ENCODE measurements at regions not wholly inside any gene's neighbourhood (a gene's known extent, or its start where the extent isn't known, plus 50 kb on each side); places are given as distances from the start of the nearest gene placed in this dataset.

- no peak for DNase-seq (ENCODE audit: low read depth in 2 of 2)
These were observed 1896.0 kb upstream of the PIK3C3 start for GRCh38 chr18:40058811-40059570.

- DNase-seq (ENCODE audit: low read depth in 2 of 2), result no peak
These were observed 1898.8 kb upstream of the PIK3C3 start for GRCh38 chr18:40056079-40056692.

DNA sequence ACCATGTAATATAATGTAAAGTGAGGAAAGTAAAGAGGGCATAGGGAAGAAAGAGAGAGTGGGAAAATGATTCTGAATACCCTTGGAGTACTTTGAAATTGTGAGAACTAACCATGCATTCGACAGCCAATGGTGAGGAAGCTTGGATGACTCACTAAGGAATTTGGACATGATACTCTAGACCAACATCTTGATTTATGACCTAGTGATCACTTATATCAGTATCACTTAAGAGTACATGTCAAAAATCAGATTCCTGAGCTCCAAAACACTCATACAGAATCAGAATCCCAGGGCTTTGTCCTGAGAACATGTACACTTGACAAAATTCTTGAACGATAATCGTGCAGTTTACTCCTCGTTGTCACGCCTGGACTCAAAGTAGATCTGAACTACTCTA lies 1899.8 kb upstream of the PIK3C3 start:
- DNase-seq (ENCODE audit: low read depth in 2 of 2), result no peak

- no peak for DNase-seq (ENCODE audit: low read depth in 2 of 2)
These were observed 1905.3 kb upstream of the PIK3C3 start for GRCh38 chr18:40049716-40050115.

DNA sequence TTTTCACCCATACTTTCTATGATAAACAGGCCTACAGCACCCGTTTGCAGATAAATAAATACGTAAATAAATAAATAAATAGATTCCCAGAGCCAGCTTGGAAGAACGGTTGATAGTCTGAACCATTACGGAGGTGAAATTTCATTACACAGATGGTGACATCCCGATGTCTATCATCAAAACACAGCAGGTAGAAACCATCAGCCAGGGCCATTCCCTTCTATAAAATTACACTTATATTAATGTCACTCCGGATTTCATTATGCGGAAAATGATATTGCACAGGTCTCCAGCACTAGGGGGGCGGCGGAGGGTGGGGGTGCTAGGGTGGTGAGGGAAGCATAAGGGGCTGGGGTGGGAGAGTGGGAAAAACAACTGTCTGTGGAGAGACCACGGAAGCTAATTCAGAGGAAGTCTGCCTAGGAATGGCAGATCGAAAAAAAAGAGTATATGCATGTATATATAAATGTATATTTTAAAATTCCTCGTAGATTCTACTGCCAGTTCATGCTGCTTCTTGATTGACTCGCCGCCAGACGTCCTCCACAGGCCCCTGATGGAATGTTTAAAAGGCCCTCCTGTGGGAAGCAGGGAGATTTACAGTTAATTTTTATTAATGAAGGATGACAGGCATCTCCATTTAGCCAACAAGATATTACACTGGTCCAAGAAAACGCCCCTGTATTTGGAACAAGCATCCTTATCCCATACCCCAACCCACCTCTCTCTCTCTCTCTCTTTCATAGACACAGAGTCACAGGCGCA lies 1906.0 kb upstream of the PIK3C3 start:
- no peak for DNase-seq (ENCODE audit: low read depth in 2 of 2)

DNA sequence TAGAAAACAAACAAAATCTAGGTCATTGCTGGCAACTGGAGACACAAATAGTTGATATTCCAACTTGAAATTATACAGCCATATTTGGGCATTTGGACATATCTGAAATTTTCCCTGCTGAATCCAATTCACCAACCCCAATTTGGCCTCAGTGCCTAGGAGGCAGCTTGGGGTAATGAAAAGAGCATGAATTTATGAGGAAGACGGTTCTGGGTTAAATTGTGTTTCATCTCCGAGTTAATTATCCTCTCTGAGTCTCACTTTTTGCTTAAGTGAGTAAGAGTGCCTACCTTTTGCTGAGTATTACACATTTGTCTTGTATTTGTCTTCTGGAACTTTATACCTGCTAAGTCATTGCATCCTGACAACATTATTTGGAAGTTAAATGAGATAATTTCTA lies 1906.8 kb upstream of the PIK3C3 start:
- no peak for DNase-seq (ENCODE audit: low read depth in 2 of 2)

- no peak for DNase-seq (ENCODE audit: low read depth in 2 of 2)
These were observed 1908.4 kb upstream of the PIK3C3 start for GRCh38 chr18:40046596-40046995.

DNA sequence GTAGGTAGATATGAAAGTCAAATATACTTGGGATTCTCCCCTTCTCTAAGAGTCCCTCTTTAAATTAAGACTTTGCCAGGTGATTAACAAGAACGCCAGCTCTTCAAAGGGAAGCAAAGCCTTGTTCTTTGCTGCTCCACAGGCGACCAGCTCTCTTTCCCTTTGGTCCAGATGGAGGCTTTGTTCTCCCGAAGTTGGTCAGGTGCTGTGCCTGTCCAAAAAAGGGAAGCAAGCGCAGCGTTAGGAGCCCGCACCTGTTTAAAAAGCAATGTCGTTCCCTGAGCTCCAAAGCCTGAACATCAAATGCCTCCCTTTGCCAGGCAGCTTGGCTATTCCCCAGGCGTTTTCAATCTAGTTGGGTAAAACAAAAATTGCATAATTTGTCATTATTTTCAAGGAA lies 1913.1 kb upstream of the PIK3C3 start:
- no peak for DNase-seq (ENCODE audit: low read depth in 2 of 2)

- DNase-seq (ENCODE audit: low read depth in 2 of 2), result no peak
These were observed 1914.5 kb upstream of the PIK3C3 start for GRCh38 chr18:40040574-40040973.

GRCh38 chr18:40037356-40037755 lies 1917.7 kb upstream of the PIK3C3 start:
- no peak for DNase-seq (ENCODE audit: low read depth in 2 of 2)

DNA sequence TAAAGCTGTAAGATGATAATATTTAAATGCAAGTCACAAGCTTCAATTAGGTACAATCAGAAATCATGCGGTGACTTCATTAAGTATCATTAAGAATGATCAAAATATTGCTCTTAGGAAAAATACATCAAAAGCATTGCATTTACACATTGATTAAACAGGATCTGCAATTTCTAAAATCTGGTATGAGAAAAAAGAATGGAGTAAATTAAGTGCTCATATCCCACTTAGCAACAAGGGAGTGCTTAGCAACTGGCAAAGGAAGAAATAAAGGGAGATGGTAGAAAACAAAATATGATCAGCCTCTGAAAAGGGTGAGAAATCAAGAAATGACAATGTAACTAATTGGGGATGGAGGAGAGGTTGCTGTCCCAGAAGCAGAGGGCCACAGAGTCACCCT lies 1918.2 kb upstream of the PIK3C3 start:
- DNase-seq (ENCODE audit: low read depth in 2 of 2), result no peak

DNA sequence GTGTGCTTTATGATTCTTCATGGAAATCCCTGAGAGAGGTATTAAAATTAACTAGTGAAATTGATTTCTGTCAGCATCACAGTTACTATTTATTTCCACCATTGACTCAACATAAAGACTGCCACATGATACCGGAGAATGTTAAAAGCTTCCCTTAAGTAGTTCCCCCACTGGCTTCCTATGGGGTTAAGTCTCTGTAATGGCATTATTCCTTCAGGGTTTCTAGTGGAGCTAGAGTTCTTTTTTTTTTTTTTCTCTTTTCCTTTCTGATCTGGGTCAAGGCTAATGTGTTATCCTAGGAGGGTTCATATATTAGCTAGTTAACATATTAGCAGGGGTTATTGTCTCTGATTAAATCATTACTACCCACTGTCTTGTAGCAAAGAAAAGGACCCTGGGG lies 1919.1 kb upstream of the PIK3C3 start:
- no peak for DNase-seq (ENCODE audit: low read depth in 2 of 2)

DNA sequence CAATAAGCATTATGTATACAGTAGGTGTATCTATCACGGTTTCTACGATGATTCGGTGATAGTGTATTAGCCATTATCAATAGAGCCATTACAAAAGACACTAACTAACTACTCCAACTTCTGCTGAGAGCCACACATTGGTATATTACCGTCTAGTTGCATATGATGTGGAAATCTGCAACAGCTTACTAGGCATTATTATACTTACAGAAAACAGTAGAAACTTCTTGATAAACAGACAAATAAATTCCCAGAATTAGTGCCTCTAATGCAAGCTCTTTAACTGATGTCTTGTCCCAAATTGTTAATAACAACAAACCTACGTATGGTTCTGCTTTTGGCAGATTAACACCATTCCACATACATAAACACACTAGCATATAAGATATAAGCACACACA lies 1923.0 kb upstream of the PIK3C3 start:
- no peak for DNase-seq (ENCODE audit: low read depth in 2 of 2)

GRCh38 chr18:40031435-40031834 lies 1923.6 kb upstream of the PIK3C3 start:
- DNase-seq (ENCODE audit: low read depth in 2 of 2), result no peak

- DNase-seq (ENCODE audit: low read depth in 2 of 2), result no peak
These were observed 1935.1 kb upstream of the PIK3C3 start for GRCh38 chr18:40019797-40020392.

- no peak for DNase-seq (ENCODE audit: low read depth in 2 of 2)
These were observed 1936.8 kb upstream of the PIK3C3 start for GRCh38 chr18:40018266-40018665.

- no peak for DNase-seq (ENCODE audit: low read depth in 2 of 2)
These were observed 1938.0 kb upstream of the PIK3C3 start for GRCh38 chr18:40017021-40017420.

DNA sequence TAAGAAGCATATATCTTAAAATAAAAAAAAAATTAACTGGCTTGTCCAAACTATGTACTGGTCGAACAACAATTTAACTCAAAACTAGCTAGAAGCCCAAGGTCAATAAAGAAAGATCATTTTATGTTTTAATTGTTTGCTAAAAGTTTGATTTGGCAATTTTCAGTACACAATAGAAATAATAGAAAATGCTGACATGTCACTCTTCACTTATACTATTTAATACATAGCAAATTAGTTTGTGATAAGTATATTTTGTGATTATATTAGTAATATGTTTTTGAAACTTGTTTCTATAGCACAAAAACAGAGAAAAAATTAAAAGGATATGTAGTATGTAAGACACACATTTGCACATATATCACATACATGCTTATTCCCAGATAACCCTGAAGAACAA lies 1938.6 kb upstream of the PIK3C3 start:
- DNase-seq (ENCODE audit: low read depth in 2 of 2), result no peak

GRCh38 chr18:40013001-40013609 lies 1941.9 kb upstream of the PIK3C3 start:
- no peak for DNase-seq (ENCODE audit: low read depth in 2 of 2)

DNA sequence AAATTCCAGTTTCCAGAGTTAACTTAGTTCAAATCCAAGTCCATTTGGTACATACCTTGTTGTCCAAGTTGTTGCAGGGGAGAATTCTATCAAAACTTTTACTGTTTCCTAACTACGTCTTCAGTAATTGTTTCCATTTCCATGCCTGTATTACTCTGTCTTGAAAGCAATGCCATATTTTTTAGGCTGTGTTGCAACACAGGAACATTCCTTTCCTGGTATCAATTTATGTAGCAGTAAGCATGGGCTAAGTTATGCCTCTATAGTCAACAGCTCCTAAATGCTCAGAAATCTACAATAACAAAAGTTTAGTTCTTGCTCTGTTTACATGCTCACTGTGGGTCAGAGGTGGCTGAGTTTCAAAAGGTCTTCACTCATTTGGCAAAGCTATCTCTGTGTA lies 1943.8 kb upstream of the PIK3C3 start:
- DNase-seq (ENCODE audit: low read depth in 2 of 2), result no peak

- no peak for DNase-seq (ENCODE audit: low read depth in 2 of 2)
These were observed 1948.4 kb upstream of the PIK3C3 start for GRCh38 chr18:40006634-40007033.

- no peak for DNase-seq (ENCODE audit: low read depth in 2 of 2)
These were observed 1950.8 kb upstream of the PIK3C3 start for GRCh38 chr18:40004246-40004645.

Data from stimulated activated CD4-positive, alpha-beta T cell treated with anti-CD3 and anti-CD28 coated beads, Interleukin-1b, Interleukin-23, amount 100 ng/mL, for 1 hour (primary cell).